ENCODE measurements at regions not wholly inside any gene's neighbourhood (a gene's known extent, or its start where the extent isn't known, plus 50 kb on each side); places are given as distances from the start of the nearest gene placed in this dataset.

- no peak for TF ChIP-seq POLR2A (IDR thresholded peaks at IDR 0.05)
- TF ChIP-seq, protein P1, sequence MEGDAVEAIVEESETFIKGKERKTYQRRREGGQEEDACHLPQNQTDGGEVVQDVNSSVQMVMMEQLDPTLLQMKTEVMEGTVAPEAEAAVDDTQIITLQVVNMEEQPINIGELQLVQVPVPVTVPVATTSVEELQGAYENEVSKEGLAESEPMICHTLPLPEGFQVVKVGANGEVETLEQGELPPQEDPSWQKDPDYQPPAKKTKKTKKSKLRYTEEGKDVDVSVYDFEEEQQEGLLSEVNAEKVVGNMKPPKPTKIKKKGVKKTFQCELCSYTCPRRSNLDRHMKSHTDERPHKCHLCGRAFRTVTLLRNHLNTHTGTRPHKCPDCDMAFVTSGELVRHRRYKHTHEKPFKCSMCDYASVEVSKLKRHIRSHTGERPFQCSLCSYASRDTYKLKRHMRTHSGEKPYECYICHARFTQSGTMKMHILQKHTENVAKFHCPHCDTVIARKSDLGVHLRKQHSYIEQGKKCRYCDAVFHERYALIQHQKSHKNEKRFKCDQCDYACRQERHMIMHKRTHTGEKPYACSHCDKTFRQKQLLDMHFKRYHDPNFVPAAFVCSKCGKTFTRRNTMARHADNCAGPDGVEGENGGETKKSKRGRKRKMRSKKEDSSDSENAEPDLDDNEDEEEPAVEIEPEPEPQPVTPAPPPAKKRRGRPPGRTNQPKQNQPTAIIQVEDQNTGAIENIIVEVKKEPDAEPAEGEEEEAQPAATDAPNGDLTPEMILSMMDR (IDR thresholded peaks at IDR 0.05): no peak
These were observed 212.3 kb downstream of the ICE1 start for GRCh38 chr5:5634817-5635216.
